GM21367 (cell line): ENCODE measurements at regions not wholly inside any gene's neighbourhood (a gene's known extent, or its start where the extent isn't known, plus 50 kb on each side); places are given as distances from the start of the nearest gene placed in this dataset.
"Not testable (repeated sequence)": the region's sequence is repeated elsewhere in the genome, so short reads cannot be mapped to it uniquely, and the experiment has no call there.

Source experiments
- ATAC-seq: cut with Tn5 transposase; IDR thresholded peaks from one replicate; pipeline ENCODE4 v1.9.1; 2021; ENCODE audit not compliant: unreplicated experiment

- ATAC-seq: no peak
These were observed 1784.8 kb downstream of the PCDH9 start for GRCh38 chr13:65445340-65445739.

GRCh38 chr13:65435590-65435989 is 1794.5 kb downstream of the PCDH9 start:
- no peak for ATAC-seq

GRCh38 chr13:65417953-65418352 is 1812.2 kb downstream of the PCDH9 start:
- ATAC-seq: no peak

- no peak for ATAC-seq
These were observed 1813.4 kb downstream of the PCDH9 start for GRCh38 chr13:65416784-65417183.

GRCh38 chr13:65414187-65414586 is 1815.9 kb downstream of the PCDH9 start:
- no peak for ATAC-seq

- ATAC-seq: no peak
These were observed 1818.6 kb downstream of the PCDH9 start for GRCh38 chr13:65411521-65411920.

GRCh38 chr13:65410791-65411190 is 1819.3 kb downstream of the PCDH9 start:
- no peak for ATAC-seq

GRCh38 chr13:65401315-65401714 is 1828.8 kb downstream of the PCDH9 start:
- ATAC-seq: no peak

GRCh38 chr13:65400702-65401101 is 1829.4 kb downstream of the PCDH9 start:
- ATAC-seq: no peak

GRCh38 chr13:65387743-65388347 is 1842.3 kb downstream of the PCDH9 start:
- ATAC-seq: no peak

- no peak for ATAC-seq
These were observed 1851.1 kb downstream of the PCDH9 start for GRCh38 chr13:65378943-65379519.

- no peak for ATAC-seq
These were observed 1851.7 kb downstream of the PCDH9 start for GRCh38 chr13:65378484-65378883.

- ATAC-seq: no peak
These were observed 1861.3 kb downstream of the PCDH9 start for GRCh38 chr13:65368832-65369231.

GRCh38 chr13:65353951-65354350 is 1876.2 kb downstream of the PCDH9 start:
- ATAC-seq: no peak

GRCh38 chr13:65353150-65353549 is 1877.0 kb downstream of the PCDH9 start:
- ATAC-seq: not testable (repeated sequence)

- ATAC-seq: no peak
These were observed 1882.6 kb downstream of the PCDH9 start for GRCh38 chr13:65347420-65348030.

GRCh38 chr13:65343898-65344663 is 1886.1 kb downstream of the PCDH9 start:
- ATAC-seq: no peak

- no peak for ATAC-seq
These were observed 1887.4 kb downstream of the PCDH9 start for GRCh38 chr13:65342541-65343337.

GRCh38 chr13:65339241-65339640 is 1890.9 kb downstream of the PCDH9 start:
- ATAC-seq: no peak

GRCh38 chr13:65336916-65337315 is 1893.2 kb downstream of the PCDH9 start:
- ATAC-seq: no peak
